Ecto neural progenitor cell (in vitro differentiated cells): ENCODE measurements at regions not wholly inside any gene's neighbourhood (a gene's known extent, or its start where the extent isn't known, plus 50 kb on each side); places are given as distances from the start of the nearest gene placed in this dataset.

Experiments
- DNase-seq: peaks from one replicate; pipeline ENCODE4 v3.0.0-alpha.2; 2018; ENCODE audit warnings: low spot score

- DNase-seq, result no peak
Observed at GRCh38 chr13:109881961-109882558, 95.7 kb upstream of the IRS2 start.

- DNase-seq, result no peak
Observed at GRCh38 chr13:109881347-109881725, 95.0 kb upstream of the IRS2 start.

GRCh38 chr13:109880371-109881346 lies 94.3 kb upstream of the IRS2 start:
- no peak for DNase-seq

- DNase-seq, result no peak
Observed at GRCh38 chr13:109879338-109879737, 93.0 kb upstream of the IRS2 start.

GRCh38 chr13:109877809-109878208 lies 91.4 kb upstream of the IRS2 start:
- DNase-seq, result no peak

GRCh38 chr13:109875746-109876145 lies 89.4 kb upstream of the IRS2 start:
- no peak for DNase-seq

GRCh38 chr13:109874484-109875454 lies 88.4 kb upstream of the IRS2 start:
- no peak for DNase-seq

GRCh38 chr13:109873351-109874123 lies 87.2 kb upstream of the IRS2 start:
- no peak for DNase-seq

- DNase-seq, result no peak
Observed at GRCh38 chr13:109872864-109873263, 86.5 kb upstream of the IRS2 start.

GRCh38 chr13:109870696-109871370 lies 84.5 kb upstream of the IRS2 start:
- no peak for DNase-seq

GRCh38 chr13:109870274-109870673 lies 83.9 kb upstream of the IRS2 start:
- DNase-seq, result no peak

- DNase-seq, result no peak
Observed at GRCh38 chr13:109869312-109870237, 83.2 kb upstream of the IRS2 start.

GRCh38 chr13:109868578-109869311 lies 82.4 kb upstream of the IRS2 start:
- no peak for DNase-seq

- DNase-seq, result no peak
Observed at GRCh38 chr13:109867766-109868165, 81.4 kb upstream of the IRS2 start.

GRCh38 chr13:109862627-109863026 lies 76.2 kb upstream of the IRS2 start:
- DNase-seq, result no peak

- DNase-seq, result no peak
Observed at GRCh38 chr13:109859898-109860297, 73.5 kb upstream of the IRS2 start.

- no peak for DNase-seq
Observed at GRCh38 chr13:109859216-109859835, 72.9 kb upstream of the IRS2 start.

GRCh38 chr13:109858319-109858718 lies 71.9 kb upstream of the IRS2 start:
- no peak for DNase-seq

GRCh38 chr13:109857803-109858202 lies 71.4 kb upstream of the IRS2 start:
- DNase-seq, result no peak
